Fibroblast of mammary gland (primary cell): ENCODE measurements at regions not wholly inside any gene's neighbourhood (a gene's known extent, or its start where the extent isn't known, plus 50 kb on each side); places are given as distances from the start of the nearest gene placed in this dataset.
A peak's percentile ranks its signal among the peaks of the same experiment; 100 is the strongest.

Experiments used
- DNase-seq: peaks from one replicate; pipeline ENCODE4 v3.0.0-alpha.2; 2010; ENCODE audit warnings: low read depth
- H3K4me3 ChIP-seq: 2 replicates; pipeline ENCODE4 v1.5.1; 2011; ENCODE audit warnings: low read depth, mild to moderate bottlenecking, low read length, moderate library complexity; ENCODE audit not compliant: control insufficient read depth
- TF ChIP-seq, protein P1 (sequence below): conservative IDR thresholded peaks from 2 replicates; pipeline ENCODE4 v1.5.1; 2011; ENCODE audit warnings: low read depth, low read length, inconsistent platforms; ENCODE audit not compliant: control insufficient read depth, insufficient read depth

- no peak overlapping the region for H3K4me3 ChIP-seq
- DNase-seq, result no peak
- TF ChIP-seq, protein P1, sequence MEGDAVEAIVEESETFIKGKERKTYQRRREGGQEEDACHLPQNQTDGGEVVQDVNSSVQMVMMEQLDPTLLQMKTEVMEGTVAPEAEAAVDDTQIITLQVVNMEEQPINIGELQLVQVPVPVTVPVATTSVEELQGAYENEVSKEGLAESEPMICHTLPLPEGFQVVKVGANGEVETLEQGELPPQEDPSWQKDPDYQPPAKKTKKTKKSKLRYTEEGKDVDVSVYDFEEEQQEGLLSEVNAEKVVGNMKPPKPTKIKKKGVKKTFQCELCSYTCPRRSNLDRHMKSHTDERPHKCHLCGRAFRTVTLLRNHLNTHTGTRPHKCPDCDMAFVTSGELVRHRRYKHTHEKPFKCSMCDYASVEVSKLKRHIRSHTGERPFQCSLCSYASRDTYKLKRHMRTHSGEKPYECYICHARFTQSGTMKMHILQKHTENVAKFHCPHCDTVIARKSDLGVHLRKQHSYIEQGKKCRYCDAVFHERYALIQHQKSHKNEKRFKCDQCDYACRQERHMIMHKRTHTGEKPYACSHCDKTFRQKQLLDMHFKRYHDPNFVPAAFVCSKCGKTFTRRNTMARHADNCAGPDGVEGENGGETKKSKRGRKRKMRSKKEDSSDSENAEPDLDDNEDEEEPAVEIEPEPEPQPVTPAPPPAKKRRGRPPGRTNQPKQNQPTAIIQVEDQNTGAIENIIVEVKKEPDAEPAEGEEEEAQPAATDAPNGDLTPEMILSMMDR, result no peak
Measured at GRCh38 chr1:30068787-30069472, 654.5 kb downstream of the MATN1 start.

GRCh38 chr1:30064547-30064946 lies 658.8 kb downstream of the MATN1 start:
- DNase-seq, result no peak
- H3K4me3 ChIP-seq, result no peak overlapping the region
- TF ChIP-seq, protein P1, result no peak

- no peak for DNase-seq
- no peak overlapping the region for H3K4me3 ChIP-seq
- TF ChIP-seq, protein P1, result no peak
Measured at GRCh38 chr1:30063621-30064280, 659.6 kb downstream of the MATN1 start.

GRCh38 chr1:30061292-30062220 lies 661.8 kb downstream of the MATN1 start:
- DNase-seq, result no peak
- TF ChIP-seq, protein P1, result no peak
- H3K4me3 ChIP-seq, result no peak overlapping the region

DNA sequence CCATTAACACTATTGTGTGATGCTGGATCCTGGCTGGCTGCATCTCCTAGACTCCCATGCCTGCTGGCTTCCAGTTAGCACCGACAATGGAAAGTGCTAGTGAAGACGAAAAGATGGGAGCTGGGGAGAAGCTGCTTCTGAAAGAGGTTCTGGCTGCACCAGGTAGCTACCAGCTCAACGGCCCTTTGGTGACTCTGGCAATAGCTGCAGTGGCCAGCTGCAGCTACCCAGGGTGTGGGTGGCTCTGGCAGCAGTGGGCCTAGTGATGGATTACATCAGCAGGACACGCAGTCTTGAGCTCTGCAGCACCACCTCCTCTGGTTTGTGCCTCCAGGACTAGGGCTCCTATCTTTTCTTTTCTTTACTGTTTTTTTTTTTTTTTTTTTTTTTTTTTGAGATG lies 662.6 kb downstream of the MATN1 start:
- TF ChIP-seq, protein P1, result no peak
- no peak overlapping the region for H3K4me3 ChIP-seq
- DNase-seq, result no peak

DNA sequence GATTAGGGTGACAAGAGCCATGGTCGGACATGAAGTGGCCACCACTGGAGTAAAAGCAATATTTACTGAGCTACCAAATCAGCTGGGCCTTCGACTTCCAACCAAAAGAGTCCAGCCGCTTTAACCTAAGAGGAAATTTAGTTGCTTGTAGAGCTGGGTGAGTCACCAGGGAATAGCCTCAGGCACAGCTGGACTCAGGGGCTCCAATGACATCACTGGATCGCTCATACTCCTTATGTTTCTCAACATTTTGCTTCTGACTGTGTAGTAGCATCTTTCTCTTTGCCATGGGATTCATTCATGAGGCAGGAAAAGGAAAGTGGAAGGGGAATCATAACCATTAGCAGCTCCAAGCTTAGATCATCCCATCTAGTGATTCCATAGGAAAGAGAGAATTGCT lies 664.4 kb downstream of the MATN1 start:
- no peak overlapping the region for H3K4me3 ChIP-seq
- TF ChIP-seq, protein P1, result no peak
- peak; percentile 79 for DNase-seq
